GM12872 (cell line): ENCODE measurements at regions not wholly inside any gene's neighbourhood (a gene's known extent, or its start where the extent isn't known, plus 50 kb on each side); places are given as distances from the start of the nearest gene placed in this dataset.

ENCODE experiments used
- CTCF ChIP-seq: IDR thresholded peaks from 3 replicates; pipeline ENCODE4 v1.5.1; 2011; ENCODE audit warnings: low read depth, mild to moderate bottlenecking, low read length, moderate library complexity; ENCODE audit not compliant: insufficient read depth

- TF ChIP-seq CTCF = no peak
These were observed 234.2 kb upstream of the IRX2 start for GRCh38 chr5:2985718-2986117.

GRCh38 chr5:2983583-2984300 is 232.3 kb upstream of the IRX2 start:
- no peak for TF ChIP-seq CTCF

GRCh38 chr5:2981652-2982051 is 230.2 kb upstream of the IRX2 start:
- no peak for TF ChIP-seq CTCF

- TF ChIP-seq CTCF = no peak
These were observed 229.6 kb upstream of the IRX2 start for GRCh38 chr5:2981035-2981434.

GRCh38 chr5:2960294-2960693 is 208.8 kb upstream of the IRX2 start:
- TF ChIP-seq CTCF = no peak

GRCh38 chr5:2958976-2959375 is 207.5 kb upstream of the IRX2 start:
- no peak for TF ChIP-seq CTCF

GRCh38 chr5:2948875-2949274 is 197.4 kb upstream of the IRX2 start:
- no peak for TF ChIP-seq CTCF
